HG02885 (cell line): ENCODE measurements at regions not wholly inside any gene's neighbourhood (a gene's known extent, or its start where the extent isn't known, plus 50 kb on each side); places are given as distances from the start of the nearest gene placed in this dataset.

ENCODE experiments used
- ATAC-seq: cut with Tn5 transposase; IDR thresholded peaks from one replicate; pipeline ENCODE4 v1.9.1; 2021; ENCODE audit warnings: mild to moderate bottlenecking; ENCODE audit not compliant: unreplicated experiment, poor library complexity

GRCh38 chr2:163302141-163302540, 433.7 kb downstream of the FIGN start:
- ATAC-seq = no peak

DNA sequence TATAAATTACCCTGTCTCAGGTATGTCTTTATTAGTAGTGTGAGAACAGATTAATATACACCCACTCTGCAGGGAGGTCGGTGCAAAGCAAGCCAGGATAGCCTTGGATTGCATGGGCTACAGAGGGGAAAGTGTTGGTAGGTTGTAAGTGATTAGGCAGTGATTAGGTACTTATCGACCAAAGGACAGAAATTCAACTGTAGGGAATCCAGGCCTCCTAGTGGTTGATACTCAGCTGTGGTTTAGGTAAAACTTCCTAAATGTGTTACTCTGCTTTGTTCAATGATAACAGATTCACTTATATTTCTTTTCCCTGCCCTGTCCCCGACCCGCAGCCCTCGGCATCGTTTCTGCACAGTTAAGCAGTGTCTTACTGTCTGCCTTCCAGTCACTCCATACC, 444.0 kb downstream of the FIGN start:
- ATAC-seq = no peak

GRCh38 chr2:163281717-163282116, 443.1 kb upstream of the KCNH7 start:
- ATAC-seq = no peak

DNA sequence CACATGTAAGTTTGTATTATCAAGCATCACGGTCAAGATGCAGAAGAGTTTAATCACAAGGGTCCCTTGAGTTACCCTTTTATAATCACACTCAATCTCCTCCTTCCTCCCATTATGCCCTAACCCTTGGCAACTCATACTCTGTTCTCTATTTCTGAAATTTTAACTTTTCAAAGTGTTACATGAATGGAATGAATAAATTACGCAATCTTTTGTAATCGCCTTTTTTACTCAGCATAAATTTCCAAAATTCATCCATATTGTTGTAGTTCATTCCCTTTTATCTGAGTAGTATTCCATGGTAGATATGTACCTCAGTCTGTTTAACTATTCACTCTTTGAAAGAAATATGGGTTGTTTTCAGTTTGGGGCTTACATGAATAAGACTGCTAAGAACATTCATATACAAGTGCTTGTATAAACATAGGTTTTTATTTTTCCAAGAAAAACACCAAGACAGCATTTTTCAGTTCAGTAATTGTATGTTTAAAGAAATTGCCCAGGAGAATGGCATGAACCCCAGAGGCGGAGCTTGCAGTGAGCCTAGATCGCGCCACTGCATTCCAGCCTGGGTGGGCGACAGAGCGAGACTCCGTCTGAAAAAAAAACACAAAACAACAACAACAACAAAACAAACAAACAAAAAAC, 430.9 kb upstream of the KCNH7 start:
- ATAC-seq = no peak

DNA sequence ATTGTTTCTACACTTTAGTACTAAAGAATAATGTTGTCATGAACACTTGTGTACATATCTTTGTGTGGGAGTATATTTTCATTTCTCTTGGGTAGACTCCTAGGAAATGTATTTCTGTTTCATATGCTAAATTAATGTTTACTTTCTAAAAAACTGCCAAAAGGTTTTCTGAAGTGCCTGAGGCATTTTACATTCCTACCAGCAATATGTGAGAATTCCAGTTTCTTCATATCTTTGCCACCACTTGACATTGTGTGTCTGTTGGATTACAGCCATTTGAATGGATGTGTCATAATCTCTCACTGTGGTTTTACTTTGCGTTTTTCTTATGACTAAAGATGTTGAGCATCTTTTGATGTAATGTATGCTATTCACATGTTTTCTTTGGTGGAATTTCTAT, 428.2 kb upstream of the KCNH7 start:
- ATAC-seq = no peak

- ATAC-seq = no peak
Measured at GRCh38 chr2:163265562-163265961, 427.0 kb upstream of the KCNH7 start.

GRCh38 chr2:163264341-163264740, 425.8 kb upstream of the KCNH7 start:
- ATAC-seq = no peak

- no peak for ATAC-seq
Measured at GRCh38 chr2:163259489-163259888, 420.9 kb upstream of the KCNH7 start.

- no peak for ATAC-seq
Measured at GRCh38 chr2:163255086-163255485, 416.5 kb upstream of the KCNH7 start.

DNA sequence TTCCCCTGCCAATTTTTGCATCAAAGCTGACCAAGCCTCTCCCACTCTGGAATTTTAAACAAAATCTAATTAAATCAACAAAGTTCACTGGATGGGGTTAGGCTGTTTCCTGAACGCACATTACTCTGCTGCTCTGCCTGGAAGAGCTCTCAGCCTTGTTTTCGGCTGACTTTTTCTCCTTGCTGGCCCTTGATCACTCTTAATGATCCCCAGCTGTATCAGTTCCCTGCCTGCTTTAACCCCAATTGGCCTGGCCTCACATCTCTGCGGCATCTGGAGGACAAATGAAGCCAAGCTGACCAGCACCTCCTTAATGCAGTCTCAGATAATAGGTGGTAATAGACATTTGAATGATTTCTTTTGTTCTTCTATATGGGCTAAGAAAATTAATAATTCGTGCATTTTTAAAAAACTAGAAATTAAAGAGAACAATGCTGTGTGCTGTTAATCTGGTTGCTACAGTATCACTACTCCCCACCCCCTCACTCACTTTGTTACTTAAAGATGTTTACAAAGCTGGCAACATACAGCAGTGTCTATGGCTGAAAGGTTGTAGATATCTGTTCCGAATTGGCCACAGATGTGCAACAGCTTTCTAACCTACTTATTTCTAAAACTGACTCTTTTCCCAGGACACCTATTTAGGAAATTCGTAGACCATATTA, 415.2 kb upstream of the KCNH7 start:
- ATAC-seq = no peak

DNA sequence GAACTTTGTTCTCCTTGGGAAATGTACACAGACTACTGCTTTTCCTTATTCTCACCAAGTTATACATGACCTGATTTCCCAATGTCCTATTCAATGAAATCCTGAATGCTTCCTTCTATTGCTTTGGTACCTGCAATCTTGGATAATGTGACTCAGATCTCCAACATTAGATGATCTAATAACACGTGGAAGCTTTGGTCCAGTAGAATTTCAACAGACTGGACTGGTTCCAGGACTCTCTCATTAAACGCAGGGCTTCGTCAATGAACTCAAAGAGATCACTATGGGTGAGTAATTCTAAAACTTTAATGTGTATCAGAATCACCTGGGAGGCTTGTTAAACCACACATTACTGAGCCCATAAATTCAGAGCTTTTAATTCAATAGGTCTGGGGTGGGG, 413.6 kb upstream of the KCNH7 start:
- ATAC-seq = no peak

- ATAC-seq = no peak
Measured at GRCh38 chr2:163248376-163249253, 410.0 kb upstream of the KCNH7 start.

GRCh38 chr2:163247847-163248220, 409.3 kb upstream of the KCNH7 start:
- no peak for ATAC-seq

GRCh38 chr2:163247156-163247846, 408.7 kb upstream of the KCNH7 start:
- no peak for ATAC-seq

DNA sequence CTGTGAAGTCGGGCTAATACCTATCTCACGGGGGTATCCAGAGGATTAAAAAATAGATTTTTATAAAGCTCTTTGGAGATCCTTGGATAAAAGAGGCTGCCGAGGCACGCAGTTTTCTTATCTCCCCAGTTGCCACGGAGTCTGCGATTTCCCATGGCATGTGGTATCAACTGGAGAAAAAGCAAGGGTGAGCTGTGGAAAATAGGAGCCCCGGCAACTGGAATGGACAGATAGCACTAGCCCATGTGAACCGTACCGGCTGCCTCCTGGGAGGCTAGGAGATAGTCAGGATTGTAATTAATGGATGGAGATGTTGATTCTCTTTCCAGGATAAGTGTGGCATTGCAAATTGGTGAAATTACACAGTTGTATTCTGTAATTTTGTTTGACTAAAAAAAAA, 407.6 kb upstream of the KCNH7 start:
- ATAC-seq = no peak

GRCh38 chr2:163236553-163236952, 398.0 kb upstream of the KCNH7 start:
- no peak for ATAC-seq

DNA sequence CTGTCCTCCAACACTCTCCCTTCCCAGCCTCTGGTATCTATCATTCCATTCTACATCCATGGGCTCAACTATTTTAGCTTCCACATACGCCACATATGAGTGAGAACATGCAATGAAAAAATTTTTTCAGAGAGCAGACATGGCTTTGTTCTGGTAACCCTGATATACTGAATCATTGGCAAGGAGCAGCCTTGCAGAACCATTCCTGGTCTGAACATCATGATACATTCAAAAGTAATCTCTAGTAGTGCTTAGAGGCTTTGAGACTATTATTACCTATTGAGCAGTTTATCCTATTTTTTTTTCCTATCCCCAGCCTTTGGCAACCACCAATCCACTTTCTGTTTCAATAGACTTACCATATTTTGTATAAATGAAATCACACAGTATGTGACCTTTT, 393.1 kb upstream of the KCNH7 start:
- no peak for ATAC-seq

DNA sequence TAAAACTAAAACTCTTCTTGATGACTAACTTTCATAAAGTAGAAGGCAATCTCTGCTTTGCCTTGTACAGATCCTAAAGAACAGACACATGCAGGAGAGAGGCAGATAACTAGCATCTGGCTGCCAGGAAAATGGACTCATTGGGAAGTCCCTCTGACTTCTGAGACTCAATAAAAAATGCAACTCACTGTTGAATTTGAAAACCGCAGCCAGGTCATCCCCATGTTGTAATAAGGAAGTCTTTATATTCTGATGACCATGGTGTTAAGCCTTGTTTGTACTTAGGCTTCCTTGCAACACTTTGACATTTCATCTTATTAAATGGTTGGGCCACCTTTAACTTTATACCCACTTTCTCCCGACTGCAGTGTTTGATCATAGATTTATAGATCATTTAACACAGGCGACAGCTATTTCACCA, 375.1 kb upstream of the KCNH7 start:
- ATAC-seq = no peak

- ATAC-seq = no peak
Measured at GRCh38 chr2:163210430-163210918, 371.9 kb upstream of the KCNH7 start.

DNA sequence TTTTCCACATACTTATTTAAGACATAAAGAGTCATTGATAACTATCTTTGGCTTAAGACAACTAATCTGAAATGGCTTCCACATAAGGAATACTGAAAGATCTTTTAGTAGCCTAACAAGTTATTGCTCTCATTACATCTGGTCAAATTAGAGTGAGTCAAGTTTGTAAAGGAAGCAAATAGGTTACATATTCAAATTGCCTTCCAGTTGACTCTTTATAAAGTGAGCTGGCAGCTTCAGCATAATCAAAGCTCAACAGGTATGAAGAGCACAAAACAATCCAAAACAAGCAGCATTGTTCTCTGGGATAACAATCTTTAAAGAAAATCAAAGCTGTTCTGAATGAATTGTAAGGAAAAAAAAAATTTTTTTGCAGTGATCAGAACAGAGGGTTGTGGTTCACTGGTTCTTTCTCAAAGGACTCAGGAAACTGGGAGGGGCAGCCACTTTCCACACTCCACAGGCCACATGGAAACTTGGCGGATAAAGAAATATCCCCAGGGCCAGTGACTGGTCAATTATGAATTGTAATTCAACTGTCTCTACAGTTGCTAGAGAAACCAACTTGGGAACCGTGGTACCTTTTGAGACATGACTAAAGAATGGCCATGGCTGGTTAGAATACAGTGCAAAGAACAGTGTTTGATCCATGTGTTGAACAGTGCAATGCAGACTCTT, 369.3 kb upstream of the KCNH7 start:
- ATAC-seq = no peak
